GM10266 (cell line): ENCODE measurements at regions not wholly inside any gene's neighbourhood (a gene's known extent, or its start where the extent isn't known, plus 50 kb on each side); places are given as distances from the start of the nearest gene placed in this dataset.

Source experiments
- DNase-seq: peaks from one replicate; pipeline ENCODE4 v3.0.0; 2012; ENCODE audit errors: extremely low spot score
- CTCF ChIP-seq: IDR thresholded peaks from 2 replicates; pipeline ENCODE4 v1.5.1; 2012; ENCODE audit warnings: mild to moderate bottlenecking, low read depth; ENCODE audit not compliant: control insufficient read depth, insufficient read depth; ENCODE audit errors: missing control alignments

GRCh38 chr18:46418663-46419260 lies 238.3 kb downstream of the LOXHD1 start:
- no peak for DNase-seq

GRCh38 chr18:46419391-46420141 lies 237.5 kb downstream of the LOXHD1 start:
- no peak for DNase-seq
- no peak for TF ChIP-seq CTCF

More at GRCh38 chr18:46418663-46419260, 238.3 kb downstream of the LOXHD1 start:
- TF ChIP-seq CTCF, result no peak

DNA sequence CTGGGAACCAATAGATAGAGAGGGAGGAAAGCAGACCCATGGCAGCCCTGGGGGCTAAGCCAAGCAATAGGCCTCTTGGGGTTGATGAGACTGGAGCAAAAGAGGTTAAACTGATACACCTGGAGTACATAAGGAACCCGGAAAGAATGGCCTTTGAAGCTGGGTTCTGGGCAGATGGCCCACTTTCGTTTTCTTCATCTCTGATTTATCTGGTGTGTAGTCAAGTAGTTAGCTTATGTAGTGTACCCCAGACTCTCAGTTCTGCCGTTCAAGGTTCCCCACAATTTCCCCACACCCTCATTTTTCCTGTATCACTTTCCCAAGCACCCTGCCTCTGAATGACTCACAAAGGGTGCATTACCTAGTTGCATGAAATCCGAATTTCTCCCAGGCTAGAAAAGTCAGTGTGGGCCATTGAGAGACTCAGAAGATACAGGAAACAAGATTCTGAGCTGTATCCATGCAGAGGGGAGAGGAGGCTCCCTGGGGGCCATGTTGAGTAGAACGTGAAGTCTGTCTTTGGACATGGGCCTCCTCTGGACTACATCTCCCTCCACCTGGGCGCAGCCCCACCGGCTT lies 235.0 kb downstream of the LOXHD1 start:
- no peak for TF ChIP-seq CTCF
- no peak for DNase-seq

DNA sequence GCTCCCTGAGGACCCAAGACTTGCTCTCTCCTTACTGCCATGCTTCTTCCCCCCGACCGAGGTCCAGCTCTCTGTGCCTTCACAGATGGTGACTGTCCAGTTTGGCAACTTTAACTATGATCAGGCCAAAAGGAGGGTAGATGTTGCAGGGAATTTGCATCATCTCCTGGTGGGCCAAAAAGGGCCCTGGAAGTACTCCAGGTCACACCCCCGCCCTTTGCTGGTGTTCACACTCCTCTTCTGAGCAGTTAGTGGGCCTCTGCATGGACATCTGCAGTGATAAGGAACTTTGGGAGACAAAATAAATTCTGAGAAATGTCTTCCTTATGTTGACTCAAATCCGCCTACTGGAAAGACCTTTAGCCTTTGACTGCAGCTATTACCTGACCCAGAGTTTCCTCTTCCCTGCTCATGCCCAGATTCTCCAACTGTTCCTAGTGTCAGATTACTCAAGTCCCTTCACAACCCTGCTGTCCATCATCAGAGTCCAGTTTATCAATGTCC lies 234.4 kb downstream of the LOXHD1 start:
- DNase-seq, result no peak
- TF ChIP-seq CTCF, result no peak

DNA sequence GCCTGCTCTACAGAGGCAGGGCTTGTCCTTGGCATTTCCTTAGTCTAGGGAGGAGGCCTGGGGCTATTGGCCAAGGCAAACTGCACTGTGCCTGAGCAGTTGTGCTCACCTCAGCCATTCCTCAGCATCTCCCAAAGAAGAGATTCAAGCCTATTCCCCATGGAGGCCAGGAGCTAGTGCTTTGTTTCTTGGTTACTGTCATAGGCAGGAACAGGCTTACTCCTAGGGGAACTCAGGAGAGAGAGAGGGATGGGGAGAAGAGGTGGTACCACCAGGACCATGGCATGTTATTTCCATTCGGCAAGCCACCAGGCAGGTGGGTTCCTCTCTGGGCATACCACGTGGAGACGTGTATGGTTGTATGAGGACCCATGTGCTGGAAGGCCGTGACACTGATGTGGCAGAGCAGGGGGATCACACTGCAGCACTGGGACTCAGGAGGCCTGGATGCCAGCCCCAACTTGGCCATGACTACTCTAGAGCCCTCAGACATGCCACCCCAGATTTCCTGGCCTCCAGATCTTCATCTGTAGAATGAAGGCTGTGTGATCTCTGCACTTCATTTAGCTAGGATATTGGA lies 233.7 kb downstream of the LOXHD1 start:
- DNase-seq, result no peak
- no peak for TF ChIP-seq CTCF

GRCh38 chr18:46424898-46425297 lies 232.1 kb downstream of the LOXHD1 start:
- TF ChIP-seq CTCF, result no peak
- no peak for DNase-seq

- TF ChIP-seq CTCF, result no peak
- no peak for DNase-seq
Observed at GRCh38 chr18:46425511-46425910, 231.5 kb downstream of the LOXHD1 start.
